GM23338 (cell line): ENCODE measurements at regions not wholly inside any gene's neighbourhood (a gene's known extent, or its start where the extent isn't known, plus 50 kb on each side); places are given as distances from the start of the nearest gene placed in this dataset.

Experiments used
- ATAC-seq: fragments of 200-7000 bp; cut with Tn5 transposase; 3 replicates; pipeline ENCODE4 v1.9.1; 2020
- DNase-seq: peaks from one replicate; pipeline ENCODE4 v3.0.0-alpha.2; 2015; ENCODE audit warnings: low spot score
- H2AFZ ChIP-seq: fragments of 200-600 bp; sonication (generic); 2 replicates; pipeline ENCODE4 v1.8.0; 2016; ENCODE audit warnings: antibody characterized with exemption, mild to moderate bottlenecking, moderate library complexity
- H3F3A ChIP-seq: fragments of 200-600 bp; sonication (generic); replicated peaks from 2 replicates; pipeline ENCODE4 v1.8.0; 2017; ENCODE audit warnings: antibody characterized with exemption, mixed run types, low read depth
- H3K27ac ChIP-seq: fragments of 200-600 bp; sonication (generic); 2 replicates; pipeline ENCODE4 v1.6.1; 2016; ENCODE audit warnings: low read depth
- H3K27me3 ChIP-seq: fragments of 200-600 bp; sonication (generic); 2 replicates; pipeline ENCODE4 v1.8.0; 2016; ENCODE audit warnings: mild to moderate bottlenecking, mixed run types, moderate library complexity; ENCODE audit not compliant: insufficient read depth
- H3K36me3 ChIP-seq: fragments of 200-600 bp; sonication (generic); 2 replicates; pipeline ENCODE4 v1.8.0; 2016; ENCODE audit warnings: mild to moderate bottlenecking; ENCODE audit not compliant: insufficient read depth
- H3K4me1 ChIP-seq: fragments of 200-600 bp; sonication (generic); 2 replicates; pipeline ENCODE4 v1.8.0; 2016; ENCODE audit warnings: mild to moderate bottlenecking, moderate library complexity; ENCODE audit not compliant: insufficient read depth
- H3K4me2 ChIP-seq: fragments of 200-600 bp; sonication (generic); 2 replicates; pipeline ENCODE4 v1.7.1; 2017; ENCODE audit warnings: mixed run types
- H3K4me3 ChIP-seq: fragments of 200-600 bp; sonication (generic); 2 replicates; pipeline ENCODE4 v1.6.1; 2016; ENCODE audit warnings: mixed run types
- H3K79me2 ChIP-seq: fragments of 200-600 bp; sonication (generic); replicated peaks from 2 replicates; pipeline ENCODE4 v1.8.0; 2017; ENCODE audit warnings: mild to moderate bottlenecking; ENCODE audit not compliant: insufficient read depth
- H3K9me2 ChIP-seq: fragments of 200-600 bp; sonication (generic); 2 replicates; pipeline ENCODE4 v1.8.0; 2017; ENCODE audit not compliant: insufficient read depth
- H4K20me1 ChIP-seq: fragments of 200-600 bp; sonication (generic); replicated peaks from 2 replicates; pipeline ENCODE4 v1.8.0; 2017; ENCODE audit warnings: mild to moderate bottlenecking; ENCODE audit not compliant: insufficient read depth
- H3K27ac Mint-ChIP-seq: 2 replicates; pipeline ENCODE4 v1.8.0; 2020; ENCODE audit warnings: inconsistent platforms, mild to moderate bottlenecking, moderate library complexity, mixed read lengths
- H3K27me3 Mint-ChIP-seq: 3 replicates; pipeline ENCODE4 v1.8.0; 2022; ENCODE audit warnings: low read depth, mild to moderate bottlenecking, moderate library complexity, mixed read lengths, inconsistent platforms; ENCODE audit not compliant: insufficient read depth, poor library complexity
- H3K36me3 Mint-ChIP-seq: 3 replicates; pipeline ENCODE4 v1.8.0; 2021; ENCODE audit warnings: low read depth, mild to moderate bottlenecking, inconsistent platforms, moderate library complexity, mixed read lengths
- H3K4me1 Mint-ChIP-seq: 3 replicates; pipeline ENCODE4 v1.8.0; 2020; ENCODE audit warnings: mild to moderate bottlenecking, inconsistent platforms, mixed read lengths
- H3K4me3 Mint-ChIP-seq: 3 replicates; pipeline ENCODE4 v1.8.0; 2021; ENCODE audit warnings: moderate library complexity, mild to moderate bottlenecking, inconsistent platforms, mixed read lengths
- H3K9me3 Mint-ChIP-seq: 3 replicates; pipeline ENCODE4 v1.8.0; 2020; ENCODE audit warnings: moderate library complexity, mild to moderate bottlenecking, inconsistent platforms, mixed read lengths
- CREB1 ChIP-seq: fragments of 250-450 bp; sonication (Bioruptor Pico); IDR thresholded peaks from 2 replicates; pipeline ENCODE4 v1.5.0; 2020; ENCODE audit warnings: low read depth, mild to moderate bottlenecking, moderate library complexity
- EZH2 ChIP-seq: fragments of 200-600 bp; sonication (generic); IDR thresholded peaks from one replicate; pipeline ENCODE4 v1.8.0; 2017; ENCODE audit warnings: antibody characterized with exemption, mild to moderate bottlenecking, low read depth; ENCODE audit not compliant: unreplicated experiment
- EZH2phosphoT487 ChIP-seq: fragments of 200-600 bp; sonication (generic); IDR thresholded peaks from one replicate; pipeline ENCODE4 v1.8.1; 2018; ENCODE audit warnings: antibody characterized with exemption; ENCODE audit not compliant: unreplicated experiment
- JUNB ChIP-seq: IDR thresholded peaks from one replicate; pipeline ENCODE4 v1.6.1; 2016; ENCODE audit warnings: antibody characterized with exemption; ENCODE audit not compliant: unreplicated experiment
- NANOG ChIP-seq: IDR thresholded peaks from 2 replicates; pipeline ENCODE4 v1.6.1; 2016; ENCODE audit warnings: antibody characterized with exemption, borderline replicate concordance
- POLR2AphosphoS5 ChIP-seq: IDR thresholded peaks from 2 replicates; pipeline ENCODE4 v1.6.1; 2016; ENCODE audit warnings: antibody characterized with exemption, low read depth
- ZNF331 ChIP-seq: fragments of 250-450 bp; sonication (Bioruptor Pico); IDR thresholded peaks from 2 replicates; pipeline ENCODE4 v1.5.0; 2020; ENCODE audit warnings: low read depth, mild to moderate bottlenecking, moderate library complexity
- TF ChIP-seq, protein P1 (sequence below): IDR thresholded peaks from 2 replicates; pipeline ENCODE4 v1.6.1; 2016; ENCODE audit warnings: antibody characterized with exemption
- TF ChIP-seq, protein P2 (sequence below), 2 experiments: fragments of 200-600 bp in 1 of 2; sonication (generic) in 1 of 2; conservative IDR thresholded peaks; 2 replicates each; pipeline versions ENCODE4 v1.5.1 to v1.6.1; 2016 to 2017; ENCODE audit warnings: antibody characterized with exemption in 2 of 2, low read depth in 2 of 2, mild to moderate bottlenecking in 2 of 2, moderate library complexity in 1 of 2
- TF ChIP-seq, protein P3 (sequence below): IDR thresholded peaks from one replicate; pipeline ENCODE4 v1.6.1; 2018; ENCODE audit warnings: antibody characterized with exemption; ENCODE audit not compliant: unreplicated experiment

DNA sequence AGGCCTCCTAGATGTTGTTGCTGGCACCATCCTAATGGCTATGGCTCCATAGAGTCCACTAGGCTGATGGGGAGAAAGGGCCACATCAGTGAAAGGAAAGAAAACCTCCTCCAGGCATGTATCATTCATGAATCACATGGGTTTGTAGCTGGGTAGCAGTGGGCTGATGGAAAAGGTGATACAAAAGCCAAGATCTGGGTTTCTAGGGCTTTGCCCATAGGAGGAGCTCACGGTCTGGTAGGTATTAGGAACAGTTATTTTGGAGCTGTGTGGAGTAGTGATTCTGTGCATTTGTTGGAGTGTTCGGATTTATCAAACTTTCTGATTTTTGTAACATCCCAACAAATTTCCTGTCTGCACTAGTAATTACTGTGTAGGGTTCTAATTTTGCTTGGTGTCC is 259.2 kb downstream of the SLC4A3 start:
- no peaks in the 10 kb centered on the region for H3K9me3 Mint-ChIP-seq
- DNase-seq (peak; percentile 50), ATAC-seq (peak; percentile 83)
- H3K36me3 ChIP-seq: no peaks in the 10 kb centered on the region
- no peaks in the 10 kb centered on the region for H3K36me3 Mint-ChIP-seq
- no peak overlapping the region for H3K4me3 ChIP-seq
- TF ChIP-seq, protein P1, sequence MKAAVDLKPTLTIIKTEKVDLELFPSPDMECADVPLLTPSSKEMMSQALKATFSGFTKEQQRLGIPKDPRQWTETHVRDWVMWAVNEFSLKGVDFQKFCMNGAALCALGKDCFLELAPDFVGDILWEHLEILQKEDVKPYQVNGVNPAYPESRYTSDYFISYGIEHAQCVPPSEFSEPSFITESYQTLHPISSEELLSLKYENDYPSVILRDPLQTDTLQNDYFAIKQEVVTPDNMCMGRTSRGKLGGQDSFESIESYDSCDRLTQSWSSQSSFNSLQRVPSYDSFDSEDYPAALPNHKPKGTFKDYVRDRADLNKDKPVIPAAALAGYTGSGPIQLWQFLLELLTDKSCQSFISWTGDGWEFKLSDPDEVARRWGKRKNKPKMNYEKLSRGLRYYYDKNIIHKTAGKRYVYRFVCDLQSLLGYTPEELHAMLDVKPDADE: no peak
- TF ChIP-seq, protein P2, sequence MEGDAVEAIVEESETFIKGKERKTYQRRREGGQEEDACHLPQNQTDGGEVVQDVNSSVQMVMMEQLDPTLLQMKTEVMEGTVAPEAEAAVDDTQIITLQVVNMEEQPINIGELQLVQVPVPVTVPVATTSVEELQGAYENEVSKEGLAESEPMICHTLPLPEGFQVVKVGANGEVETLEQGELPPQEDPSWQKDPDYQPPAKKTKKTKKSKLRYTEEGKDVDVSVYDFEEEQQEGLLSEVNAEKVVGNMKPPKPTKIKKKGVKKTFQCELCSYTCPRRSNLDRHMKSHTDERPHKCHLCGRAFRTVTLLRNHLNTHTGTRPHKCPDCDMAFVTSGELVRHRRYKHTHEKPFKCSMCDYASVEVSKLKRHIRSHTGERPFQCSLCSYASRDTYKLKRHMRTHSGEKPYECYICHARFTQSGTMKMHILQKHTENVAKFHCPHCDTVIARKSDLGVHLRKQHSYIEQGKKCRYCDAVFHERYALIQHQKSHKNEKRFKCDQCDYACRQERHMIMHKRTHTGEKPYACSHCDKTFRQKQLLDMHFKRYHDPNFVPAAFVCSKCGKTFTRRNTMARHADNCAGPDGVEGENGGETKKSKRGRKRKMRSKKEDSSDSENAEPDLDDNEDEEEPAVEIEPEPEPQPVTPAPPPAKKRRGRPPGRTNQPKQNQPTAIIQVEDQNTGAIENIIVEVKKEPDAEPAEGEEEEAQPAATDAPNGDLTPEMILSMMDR (conservative IDR thresholded peaks at IDR 0.05; ENCODE audit: low read depth in 2 of 2): peak; percentile 43 to 60
- no peak for TF ChIP-seq NANOG
- no peak for TF ChIP-seq EZH2phosphoT487
- TF ChIP-seq JUNB: no peak
- TF ChIP-seq, protein P3, sequence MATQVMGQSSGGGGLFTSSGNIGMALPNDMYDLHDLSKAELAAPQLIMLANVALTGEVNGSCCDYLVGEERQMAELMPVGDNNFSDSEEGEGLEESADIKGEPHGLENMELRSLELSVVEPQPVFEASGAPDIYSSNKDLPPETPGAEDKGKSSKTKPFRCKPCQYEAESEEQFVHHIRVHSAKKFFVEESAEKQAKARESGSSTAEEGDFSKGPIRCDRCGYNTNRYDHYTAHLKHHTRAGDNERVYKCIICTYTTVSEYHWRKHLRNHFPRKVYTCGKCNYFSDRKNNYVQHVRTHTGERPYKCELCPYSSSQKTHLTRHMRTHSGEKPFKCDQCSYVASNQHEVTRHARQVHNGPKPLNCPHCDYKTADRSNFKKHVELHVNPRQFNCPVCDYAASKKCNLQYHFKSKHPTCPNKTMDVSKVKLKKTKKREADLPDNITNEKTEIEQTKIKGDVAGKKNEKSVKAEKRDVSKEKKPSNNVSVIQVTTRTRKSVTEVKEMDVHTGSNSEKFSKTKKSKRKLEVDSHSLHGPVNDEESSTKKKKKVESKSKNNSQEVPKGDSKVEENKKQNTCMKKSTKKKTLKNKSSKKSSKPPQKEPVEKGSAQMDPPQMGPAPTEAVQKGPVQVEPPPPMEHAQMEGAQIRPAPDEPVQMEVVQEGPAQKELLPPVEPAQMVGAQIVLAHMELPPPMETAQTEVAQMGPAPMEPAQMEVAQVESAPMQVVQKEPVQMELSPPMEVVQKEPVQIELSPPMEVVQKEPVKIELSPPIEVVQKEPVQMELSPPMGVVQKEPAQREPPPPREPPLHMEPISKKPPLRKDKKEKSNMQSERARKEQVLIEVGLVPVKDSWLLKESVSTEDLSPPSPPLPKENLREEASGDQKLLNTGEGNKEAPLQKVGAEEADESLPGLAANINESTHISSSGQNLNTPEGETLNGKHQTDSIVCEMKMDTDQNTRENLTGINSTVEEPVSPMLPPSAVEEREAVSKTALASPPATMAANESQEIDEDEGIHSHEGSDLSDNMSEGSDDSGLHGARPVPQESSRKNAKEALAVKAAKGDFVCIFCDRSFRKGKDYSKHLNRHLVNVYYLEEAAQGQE: no peak
- TF ChIP-seq EZH2: no peak
- TF ChIP-seq CREB1 (CRISPR knock-in tag): no peak
- no peaks in the 10 kb centered on the region for H3K27me3 Mint-ChIP-seq
- H2AFZ ChIP-seq: 0 out of 2 replicates have a peak overlapping the region, but pooled peaks have one; percentile 61
- H3K27me3 ChIP-seq: no peaks in the 10 kb centered on the region
- H3K27ac Mint-ChIP-seq: no peak overlapping the region; the same call in 1 of the 2 replicates
- H3K9me2 ChIP-seq: peaks cover 3% of the 10 kb centered on the region; the same call in 1 of the 2 replicates
- no peak overlapping the region for H3K27ac ChIP-seq
- no peak overlapping the region for H3K4me3 Mint-ChIP-seq
- no peaks in the 10 kb centered on the region for H3K79me2 ChIP-seq
- no peaks in the 10 kb centered on the region for H3K4me1 ChIP-seq
- no peaks in the 10 kb centered on the region for H4K20me1 ChIP-seq
- no peaks in the 10 kb centered on the region for H3F3A ChIP-seq
- H3K4me2 ChIP-seq: no peak overlapping the region
- no peaks in the 10 kb centered on the region for H3K4me1 Mint-ChIP-seq

DNA sequence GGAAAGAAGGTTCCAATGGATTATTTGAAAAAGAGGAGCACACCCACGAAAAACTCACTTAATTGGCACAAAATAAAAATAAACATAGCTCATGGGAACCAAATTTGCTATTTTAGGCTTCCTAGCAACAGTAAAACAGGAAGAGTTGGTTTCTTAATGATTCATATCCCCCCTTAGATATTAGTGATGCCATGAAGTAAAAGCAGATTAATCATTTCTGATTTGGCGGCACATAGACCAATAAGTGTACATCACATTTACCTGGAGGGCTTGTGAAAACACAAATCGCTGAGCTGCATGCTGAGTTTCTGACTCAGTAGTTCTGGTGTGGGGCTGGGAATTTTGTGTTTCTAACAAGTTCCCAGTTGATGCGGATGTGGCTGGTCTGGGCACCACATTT is 260.4 kb downstream of the SLC4A3 start:
- Mint-ChIP-seq H3K36me3 (no peaks in the 10 kb centered on the region), H3K27ac (no peak overlapping the region), H3K27me3 (no peaks in the 10 kb centered on the region), H3K4me3 (no peak overlapping the region), H3K9me3 (no peaks in the 10 kb centered on the region), H3K4me1 (no peaks in the 10 kb centered on the region)
- peaks cover 3% of the 10 kb centered on the region; the same call in 1 of the 2 replicates for H3K9me2 ChIP-seq
- no peaks in the 10 kb centered on the region for H3F3A ChIP-seq
- H3K4me3 ChIP-seq: no peak overlapping the region
- no peak overlapping the region for H2AFZ ChIP-seq
- no peaks in the 10 kb centered on the region for H3K27me3 ChIP-seq
- H3K79me2 ChIP-seq: no peaks in the 10 kb centered on the region
- no peak overlapping the region for H3K27ac ChIP-seq
- H3K4me1 ChIP-seq: no peaks in the 10 kb centered on the region
- no peak for DNase-seq
- H3K36me3 ChIP-seq: no peaks in the 10 kb centered on the region
- no peaks in the 10 kb centered on the region for H4K20me1 ChIP-seq
- H3K4me2 ChIP-seq: no peak overlapping the region
- no peak for ATAC-seq
- TF ChIP-seq EZH2: no peak
- TF ChIP-seq NANOG: no peak
- TF ChIP-seq ZNF331 (CRISPR knock-in tag): no peak
- TF ChIP-seq, protein P1: no peak
- TF ChIP-seq, protein P3: no peak
- TF ChIP-seq CREB1 (CRISPR knock-in tag): no peak
- TF ChIP-seq JUNB: no peak
- TF ChIP-seq POLR2AphosphoS5: no peak
- TF ChIP-seq EZH2phosphoT487: no peak
